GM18873 (cell line): ENCODE measurements at regions not wholly inside any gene's neighbourhood (a gene's known extent, or its start where the extent isn't known, plus 50 kb on each side); places are given as distances from the start of the nearest gene placed in this dataset.

Source experiments
- ATAC-seq: cut with Tn5 transposase; IDR thresholded peaks from one replicate; pipeline ENCODE4 v1.9.1; 2021; ENCODE audit warnings: mild to moderate bottlenecking, moderate library complexity, moderate number of reproducible peaks; ENCODE audit not compliant: unreplicated experiment, low FRiP score

- no peak for ATAC-seq
Observed at GRCh38 chr10:108905821-108906220, 1017.5 kb downstream of the XPNPEP1 start.

- no peak for ATAC-seq
Observed at GRCh38 chr10:108905171-108905570, 1018.1 kb downstream of the XPNPEP1 start.

- ATAC-seq, result no peak
Observed at GRCh38 chr10:108904163-108904838, 1019.0 kb downstream of the XPNPEP1 start.

- ATAC-seq, result no peak
Observed at GRCh38 chr10:108902619-108903285, 1020.6 kb downstream of the XPNPEP1 start.

- no peak for ATAC-seq
Observed at GRCh38 chr10:108901781-108902618, 1021.3 kb downstream of the XPNPEP1 start.

- ATAC-seq, result no peak
Observed at GRCh38 chr10:108899670-108900069, 1023.6 kb downstream of the XPNPEP1 start.

- ATAC-seq, result peak; percentile 77
Observed at GRCh38 chr10:108894402-108895301, 1028.7 kb downstream of the XPNPEP1 start.

GRCh38 chr10:108877095-108877561 is 1046.2 kb downstream of the XPNPEP1 start:
- ATAC-seq, result no peak

GRCh38 chr10:108872854-108873253 is 1050.5 kb downstream of the XPNPEP1 start:
- ATAC-seq, result no peak

GRCh38 chr10:108868881-108869280 is 1054.4 kb downstream of the XPNPEP1 start:
- ATAC-seq, result no peak

GRCh38 chr10:108862676-108863350 is 1060.5 kb downstream of the XPNPEP1 start:
- no peak for ATAC-seq

GRCh38 chr10:108861181-108861754 is 1062.0 kb downstream of the XPNPEP1 start:
- no peak for ATAC-seq

GRCh38 chr10:108852211-108852610 is 1071.1 kb downstream of the XPNPEP1 start:
- ATAC-seq, result peak; percentile 77

- ATAC-seq, result peak; percentile 87
Observed at GRCh38 chr10:108850138-108850854, 1073.0 kb downstream of the XPNPEP1 start.

- ATAC-seq, result no peak
Observed at GRCh38 chr10:108849688-108850087, 1073.6 kb downstream of the XPNPEP1 start.

- no peak for ATAC-seq
Observed at GRCh38 chr10:108849186-108849585, 1074.1 kb downstream of the XPNPEP1 start.

GRCh38 chr10:108848046-108848445 is 1075.3 kb downstream of the XPNPEP1 start:
- no peak for ATAC-seq

- ATAC-seq, result no peak
Observed at GRCh38 chr10:108840944-108841343, 1082.4 kb downstream of the XPNPEP1 start.

GRCh38 chr10:108836362-108836761 is 1086.9 kb downstream of the XPNPEP1 start:
- ATAC-seq, result no peak
